Muscle layer of duodenum (tissue), 2 donors: ENCODE measurements at regions not wholly inside any gene's neighbourhood (a gene's known extent, or its start where the extent isn't known, plus 50 kb on each side); places are given as distances from the start of the nearest gene placed in this dataset.

Experiments used
- H3K27ac ChIP-seq: one replicate; pipeline ENCODE4 v1.7.0; 2013; ENCODE audit warnings: mild to moderate bottlenecking, low read length
- H3K27me3 ChIP-seq: one replicate; pipeline ENCODE4 v1.7.0; 2013; ENCODE audit warnings: low read depth, mild to moderate bottlenecking, control low read depth, low read length
- H3K36me3 ChIP-seq, 2 donors: one replicate each; pipeline ENCODE4 v1.7.0; 2013; ENCODE audit warnings: low read length in 2 of 2, control low read depth in 1 of 2, mild to moderate bottlenecking in 1 of 2; ENCODE audit not compliant: insufficient read depth in 2 of 2, control insufficient read depth in 1 of 2
- H3K4me1 ChIP-seq, 2 donors: one replicate each; pipeline ENCODE4 v1.7.0; 2013; ENCODE audit warnings: low read length in 2 of 2, mild to moderate bottlenecking in 2 of 2, control low read depth in 1 of 2, moderate library complexity in 1 of 2; ENCODE audit not compliant: insufficient read depth in 2 of 2, control insufficient read depth in 1 of 2
- H3K4me3 ChIP-seq, 2 donors: one replicate each; pipeline ENCODE4 v1.7.0; 2013; ENCODE audit warnings: low read length in 2 of 2, low read depth in 1 of 2, mild to moderate bottlenecking in 1 of 2
- H3K9me3 ChIP-seq, 2 donors: one replicate each; pipeline ENCODE4 v1.7.0; 2013; ENCODE audit warnings: low read length in 2 of 2, control low read depth in 1 of 2, mild to moderate bottlenecking in 1 of 2; ENCODE audit not compliant: control insufficient read depth in 1 of 2
- donor health status: healthy.

- Histone ChIP-seq H3K4me1 (no peaks in the 10 kb centered on the region), H3K36me3 (no peaks in the 10 kb centered on the region), H3K4me3 (no peak overlapping the region), H3K9me3 (no peaks in the 10 kb centered on the region), H3K27ac (no peak overlapping the region), H3K27me3 (no peaks in the 10 kb centered on the region)
These were observed 484.4 kb downstream of the ZNF804A start for GRCh38 chr2:185082749-185083148.

- H3K9me3 ChIP-seq = no peaks in the 10 kb centered on the region
- H3K4me3 ChIP-seq = no peak overlapping the region
- H3K4me1 ChIP-seq = no peaks in the 10 kb centered on the region
- H3K27ac ChIP-seq = no peak overlapping the region
- H3K36me3 ChIP-seq = no peaks in the 10 kb centered on the region
- no peaks in the 10 kb centered on the region for H3K27me3 ChIP-seq
These were observed 510.3 kb downstream of the ZNF804A start for GRCh38 chr2:185108588-185108987.

GRCh38 chr2:185127412-185127811 is 529.1 kb downstream of the ZNF804A start:
- Histone ChIP-seq H3K4me3 (no peak overlapping the region), H3K27me3 (no peaks in the 10 kb centered on the region), H3K36me3 (no peaks in the 10 kb centered on the region), H3K4me1 (no peaks in the 10 kb centered on the region), H3K9me3 (no peaks in the 10 kb centered on the region), H3K27ac (no peak overlapping the region)

- H3K27ac ChIP-seq = no peak overlapping the region
These were observed 530.0 kb downstream of the ZNF804A start for GRCh38 chr2:185128346-185128745.

GRCh38 chr2:185128996-185129395 is 530.7 kb downstream of the ZNF804A start:
- H3K27ac ChIP-seq = no peak overlapping the region
- no peaks in the 10 kb centered on the region for H3K27me3 ChIP-seq
- H3K4me3 ChIP-seq = no peak overlapping the region
- H3K36me3 ChIP-seq = no peaks in the 10 kb centered on the region
- no peaks in the 10 kb centered on the region for H3K4me1 ChIP-seq
- no peaks in the 10 kb centered on the region for H3K9me3 ChIP-seq

More at GRCh38 chr2:185128346-185128745, 530.0 kb downstream of the ZNF804A start:
- H3K36me3 ChIP-seq = no peaks in the 10 kb centered on the region
- no peaks in the 10 kb centered on the region for H3K4me1 ChIP-seq
- H3K27me3 ChIP-seq = no peaks in the 10 kb centered on the region
- H3K9me3 ChIP-seq = no peaks in the 10 kb centered on the region
- H3K4me3 ChIP-seq = no peak overlapping the region

GRCh38 chr2:185130685-185131084 is 532.4 kb downstream of the ZNF804A start:
- no peak overlapping the region for H3K27ac ChIP-seq
- no peaks in the 10 kb centered on the region for H3K9me3 ChIP-seq
- no peaks in the 10 kb centered on the region for H3K36me3 ChIP-seq
- no peak overlapping the region for H3K4me3 ChIP-seq
- no peaks in the 10 kb centered on the region for H3K4me1 ChIP-seq
- no peaks in the 10 kb centered on the region for H3K27me3 ChIP-seq

- H3K9me3 ChIP-seq = no peaks in the 10 kb centered on the region
- H3K27ac ChIP-seq = no peak overlapping the region
- no peaks in the 10 kb centered on the region for H3K4me1 ChIP-seq
- H3K27me3 ChIP-seq = no peaks in the 10 kb centered on the region
- H3K4me3 ChIP-seq = no peak overlapping the region
- no peaks in the 10 kb centered on the region for H3K36me3 ChIP-seq
These were observed 534.2 kb downstream of the ZNF804A start for GRCh38 chr2:185132501-185133041.

GRCh38 chr2:185137700-185138099 is 539.4 kb downstream of the ZNF804A start:
- Histone ChIP-seq H3K4me3 (no peak overlapping the region), H3K27me3 (no peaks in the 10 kb centered on the region), H3K27ac (no peak overlapping the region), H3K36me3 (no peaks in the 10 kb centered on the region), H3K9me3 (no peaks in the 10 kb centered on the region), H3K4me1 (no peaks in the 10 kb centered on the region)

- Histone ChIP-seq H3K9me3 (no peaks in the 10 kb centered on the region), H3K4me3 (no peak overlapping the region), H3K27me3 (no peaks in the 10 kb centered on the region), H3K4me1 (no peaks in the 10 kb centered on the region), H3K27ac (no peak overlapping the region), H3K36me3 (no peaks in the 10 kb centered on the region)
These were observed 544.3 kb downstream of the ZNF804A start for GRCh38 chr2:185142677-185143076.

- no peak overlapping the region for H3K27ac ChIP-seq
- H3K27me3 ChIP-seq = no peaks in the 10 kb centered on the region
- no peaks in the 10 kb centered on the region for H3K36me3 ChIP-seq
- H3K4me1 ChIP-seq = no peaks in the 10 kb centered on the region
- H3K9me3 ChIP-seq = no peaks in the 10 kb centered on the region
- no peak overlapping the region for H3K4me3 ChIP-seq
These were observed 546.0 kb downstream of the ZNF804A start for GRCh38 chr2:185144159-185144919.

- Histone ChIP-seq H3K9me3 (no peaks in the 10 kb centered on the region), H3K4me3 (no peak overlapping the region), H3K4me1 (no peaks in the 10 kb centered on the region), H3K36me3 (no peaks in the 10 kb centered on the region), H3K27me3 (no peaks in the 10 kb centered on the region), H3K27ac (no peak overlapping the region)
These were observed 547.2 kb downstream of the ZNF804A start for GRCh38 chr2:185145316-185146121.
